Pancreas (tissue), 10 donors: ENCODE measurements at regions not wholly inside any gene's neighbourhood (a gene's known extent, or its start where the extent isn't known, plus 50 kb on each side); places are given as distances from the start of the nearest gene placed in this dataset.
A peak's percentile ranks its signal among the peaks of the same experiment; 100 is the strongest.

Experiments used
- ATAC-seq, 4 donors: fragments of 200-7000 bp; cut with Tn5 transposase; one replicate each; pipeline versions ENCODE4 v1.8.0 to v1.9.1; 2020; ENCODE audit warnings: mild to moderate bottlenecking in 4 of 4, moderate library complexity in 4 of 4
- DNase-seq, 6 donors: peaks; one replicate each; pipeline ENCODE4 v3.0.0-alpha.2; 2020
- FAIRE-seq: peaks from 2 replicates; lab custom pipeline; 2012; peaks lifted over from hg19 to GRCh38; lab: Jason Lieb, UNC
- H3K27ac ChIP-seq, 4 donors: fragments of 200-600 bp; sonication (generic); 1 replicate in 3 of 4; 2 replicates in 1 of 4; pipeline versions ENCODE4 v1.5.0 to v1.8.0; 2020
- H3K27me3 ChIP-seq, 4 donors: fragments of 200-600 bp; one replicate each; pipeline ENCODE4 v1.8.0; 2021
- H3K36me3 ChIP-seq, 3 donors: fragments of 200-600 bp; sonication (generic) in 1 of 3; one replicate each; pipeline versions ENCODE4 v1.5.0 to v1.8.0; 2020 to 2021
- H3K4me1 ChIP-seq, 3 donors: fragments of 200-600 bp; one replicate each; pipeline ENCODE4 v1.8.0; 2021
- H3K4me3 ChIP-seq, 4 donors: fragments of 200-600 bp; sonication (generic) in 2 of 4; one replicate each; pipeline versions ENCODE4 v1.5.0 to v1.8.0; 2020 to 2021
- H3K9me3 ChIP-seq, 4 donors: fragments of 200-600 bp; one replicate each; pipeline ENCODE4 v1.8.0; 2021
- WGBS, 2 donors: extraction: QIAGEN DNeasy Blood & Tissue Kit; methylation state at CpG; one replicate each; pipeline ENCODE4 v1.1.7; 2013; 5-methylcytosine and 5-hydroxymethylcytosine counted together
- intact Hi-C, 3 donors: fragments of 100-400 bp; cut with DNase I; formaldehyde crosslinking; loops; one replicate each; pipeline versions ENCODE4 v1.11.1 to v1.14.2; 2022
- TF ChIP-seq, protein P1 (sequence below), 4 donors: fragments of 200-600 bp; sonication (generic) in 3 of 4; IDR thresholded peaks; one replicate each; pipeline versions ENCODE4 v1.5.0 to v1.8.0; 2021; ENCODE audit warnings: antibody characterized with exemption in 4 of 4
- donor health status: healthy with polysubstance abuse.
- donor health status: DM: no; HTN: no; CAD: no; lungs with moderate emphysema.
- donor health status: DM: no; HTN: no; CAD: no.
- donor health status: control.
- donor health status: control.
- donor health status: Bipolar disorder and iron deficiency.
- donor health status: DM: yes; HTN: yes; CAD: no.
- donor health status: DM: no; HTN: no; CAD: no.
- donor health status: DM: no; HTN: no; CAD: no.
- donor health status: DM: yes; HTN: yes; CAD: no.

DNA sequence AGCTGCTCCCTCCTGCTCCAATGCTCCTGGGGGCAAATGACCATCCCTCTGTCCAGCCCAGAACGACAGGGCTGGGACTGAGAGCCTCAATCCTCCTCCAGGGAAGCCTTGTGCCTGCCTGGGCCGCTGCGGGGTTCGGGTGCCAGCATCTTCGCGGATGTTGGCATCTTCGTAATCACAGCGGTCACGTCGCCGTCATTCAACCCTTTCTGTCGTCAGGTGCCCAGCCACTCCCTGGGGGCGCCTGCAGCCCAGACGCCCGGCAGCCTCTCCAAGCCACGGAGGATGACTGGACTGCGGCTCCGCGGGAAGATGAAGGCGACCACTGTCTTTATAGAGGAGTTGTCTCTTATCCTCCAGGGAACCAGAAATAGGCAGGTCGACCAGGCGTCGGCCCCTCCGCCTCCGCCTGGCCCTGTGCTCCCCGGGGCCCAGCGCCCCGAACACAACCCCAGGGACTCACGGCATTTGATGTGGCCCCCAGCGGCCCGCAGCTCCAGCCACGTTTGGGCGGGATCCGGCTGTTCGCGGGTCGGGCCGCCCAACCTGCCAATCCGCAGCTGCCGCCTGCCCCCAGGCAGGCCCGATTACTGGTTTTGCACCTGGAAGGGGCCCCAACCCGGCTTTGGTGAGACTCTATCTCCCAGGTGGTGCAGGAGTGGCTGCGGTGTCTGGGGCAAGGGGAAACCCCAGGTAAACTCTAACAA lies 113.9 kb downstream of the THNSL2 start:
- TF ChIP-seq, protein P1, sequence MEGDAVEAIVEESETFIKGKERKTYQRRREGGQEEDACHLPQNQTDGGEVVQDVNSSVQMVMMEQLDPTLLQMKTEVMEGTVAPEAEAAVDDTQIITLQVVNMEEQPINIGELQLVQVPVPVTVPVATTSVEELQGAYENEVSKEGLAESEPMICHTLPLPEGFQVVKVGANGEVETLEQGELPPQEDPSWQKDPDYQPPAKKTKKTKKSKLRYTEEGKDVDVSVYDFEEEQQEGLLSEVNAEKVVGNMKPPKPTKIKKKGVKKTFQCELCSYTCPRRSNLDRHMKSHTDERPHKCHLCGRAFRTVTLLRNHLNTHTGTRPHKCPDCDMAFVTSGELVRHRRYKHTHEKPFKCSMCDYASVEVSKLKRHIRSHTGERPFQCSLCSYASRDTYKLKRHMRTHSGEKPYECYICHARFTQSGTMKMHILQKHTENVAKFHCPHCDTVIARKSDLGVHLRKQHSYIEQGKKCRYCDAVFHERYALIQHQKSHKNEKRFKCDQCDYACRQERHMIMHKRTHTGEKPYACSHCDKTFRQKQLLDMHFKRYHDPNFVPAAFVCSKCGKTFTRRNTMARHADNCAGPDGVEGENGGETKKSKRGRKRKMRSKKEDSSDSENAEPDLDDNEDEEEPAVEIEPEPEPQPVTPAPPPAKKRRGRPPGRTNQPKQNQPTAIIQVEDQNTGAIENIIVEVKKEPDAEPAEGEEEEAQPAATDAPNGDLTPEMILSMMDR (IDR thresholded peaks at IDR 0.05), result no peak
- H3K4me1 ChIP-seq, result no peaks in the 10 kb centered on the region
- no peak for FAIRE-seq
- H3K27ac ChIP-seq, result no peak overlapping the region
- H3K4me3 ChIP-seq, result no peak overlapping the region
- no peaks in the 10 kb centered on the region for H3K36me3 ChIP-seq
- intact Hi-C loops, result no loop called here
- no peak for ATAC-seq
- no peak for DNase-seq
- no peaks in the 10 kb centered on the region for H3K9me3 ChIP-seq
- no peaks in the 10 kb centered on the region for H3K27me3 ChIP-seq
- 27 to 29% methylated on average over 43 of the region's 43 CpGs for WGBS, 2 donors

DNA sequence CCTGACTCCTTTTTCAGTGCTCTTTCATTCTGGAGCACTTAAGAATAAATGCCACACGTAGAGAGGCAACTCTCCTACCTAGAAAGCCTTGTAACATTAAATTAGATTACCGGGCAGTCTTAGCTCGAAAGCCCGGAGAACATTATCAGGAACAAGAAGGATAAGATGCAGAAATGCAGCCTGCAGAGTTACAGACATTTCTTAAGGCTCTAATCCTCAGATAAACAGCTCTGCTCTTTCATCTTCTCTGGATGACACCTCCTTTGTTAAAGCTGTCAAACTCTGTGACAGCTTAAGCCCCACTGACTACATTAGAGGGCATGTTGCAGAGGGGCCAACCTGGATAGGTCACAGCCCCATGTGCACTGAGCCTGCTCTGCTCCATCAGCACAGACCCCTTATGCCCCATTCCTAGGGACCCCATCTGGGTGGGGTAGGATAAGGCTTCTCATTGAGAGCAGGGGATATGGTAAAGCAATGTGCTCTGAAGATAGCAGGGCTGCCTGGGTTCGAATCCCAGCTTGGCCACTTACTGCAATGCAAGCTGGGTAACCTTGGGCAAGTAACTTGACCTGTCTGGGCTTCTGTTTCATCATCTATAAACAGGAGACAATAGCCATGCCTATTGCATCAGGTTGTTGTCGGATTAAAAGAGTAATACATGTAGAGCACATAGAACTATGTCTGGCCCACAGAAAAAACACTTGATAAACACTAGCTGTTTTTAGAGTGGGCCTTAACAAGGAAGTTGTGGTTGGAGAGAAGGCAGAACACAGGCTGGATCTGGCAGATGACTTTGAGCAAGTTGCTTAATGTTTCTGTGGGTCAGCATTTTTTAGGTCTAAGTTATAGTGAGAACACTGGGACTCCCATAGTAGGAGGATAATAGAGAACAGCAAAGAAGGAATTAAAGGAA lies 111.4 kb downstream of the THNSL2 start:
- ATAC-seq, result peak in 2 of 4 donors; percentile 60 to 82
- H3K4me3 ChIP-seq, result no peak overlapping the region
- H3K36me3 ChIP-seq, result no peaks in the 10 kb centered on the region
- TF ChIP-seq, protein P1 (IDR thresholded peaks at IDR 0.05), result no peak
- WGBS, 2 donors, result 53 to 61% methylated on average over 6 of the region's 6 CpGs
- no peak overlapping the region for H3K27ac ChIP-seq
- no peak for FAIRE-seq
- H3K4me1 ChIP-seq, result no peaks in the 10 kb centered on the region
- intact Hi-C loops, result no loop called here
- H3K9me3 ChIP-seq, result no peaks in the 10 kb centered on the region
- DNase-seq, result peak in 1 of 6 donors; percentile 29
- H3K27me3 ChIP-seq, result no peaks in the 10 kb centered on the region

DNA sequence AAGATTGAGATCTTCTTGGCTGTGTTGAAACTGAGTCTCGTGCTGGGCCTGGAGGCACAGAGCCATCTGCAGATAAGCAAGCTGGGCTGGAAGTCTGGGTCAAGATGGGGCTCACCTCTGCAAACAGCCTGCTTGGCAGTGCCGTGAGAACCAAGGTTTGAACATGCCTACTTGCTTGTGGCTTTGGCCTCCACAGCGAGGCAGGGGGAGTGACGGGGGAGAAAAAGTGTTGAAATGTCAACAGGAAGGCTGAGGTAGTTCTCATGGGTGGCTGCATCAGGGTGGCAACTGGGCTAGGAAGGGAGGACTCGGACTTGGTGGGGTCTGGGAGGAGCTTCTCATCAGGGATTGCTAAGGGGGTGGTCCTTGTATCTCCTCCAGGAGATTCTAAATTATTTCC lies 99.7 kb downstream of the THNSL2 start:
- intact Hi-C loops, result no loop called here
- no peaks in the 10 kb centered on the region for H3K9me3 ChIP-seq
- no peak for ATAC-seq
- DNase-seq, result no peak
- no peaks in the 10 kb centered on the region for H3K36me3 ChIP-seq
- no peak for FAIRE-seq
- no peak overlapping the region for H3K4me3 ChIP-seq
- WGBS, 2 donors, result 77 to 89% methylated on average over 5 of the region's 5 CpGs
- H3K27me3 ChIP-seq, result no peaks in the 10 kb centered on the region
- peaks cover 0 to 4% (median under 1%) of the 10 kb centered on the region in 3 donors for H3K4me1 ChIP-seq
- TF ChIP-seq, protein P1 (IDR thresholded peaks at IDR 0.05), result no peak
- H3K27ac ChIP-seq, result no peak overlapping the region

DNA sequence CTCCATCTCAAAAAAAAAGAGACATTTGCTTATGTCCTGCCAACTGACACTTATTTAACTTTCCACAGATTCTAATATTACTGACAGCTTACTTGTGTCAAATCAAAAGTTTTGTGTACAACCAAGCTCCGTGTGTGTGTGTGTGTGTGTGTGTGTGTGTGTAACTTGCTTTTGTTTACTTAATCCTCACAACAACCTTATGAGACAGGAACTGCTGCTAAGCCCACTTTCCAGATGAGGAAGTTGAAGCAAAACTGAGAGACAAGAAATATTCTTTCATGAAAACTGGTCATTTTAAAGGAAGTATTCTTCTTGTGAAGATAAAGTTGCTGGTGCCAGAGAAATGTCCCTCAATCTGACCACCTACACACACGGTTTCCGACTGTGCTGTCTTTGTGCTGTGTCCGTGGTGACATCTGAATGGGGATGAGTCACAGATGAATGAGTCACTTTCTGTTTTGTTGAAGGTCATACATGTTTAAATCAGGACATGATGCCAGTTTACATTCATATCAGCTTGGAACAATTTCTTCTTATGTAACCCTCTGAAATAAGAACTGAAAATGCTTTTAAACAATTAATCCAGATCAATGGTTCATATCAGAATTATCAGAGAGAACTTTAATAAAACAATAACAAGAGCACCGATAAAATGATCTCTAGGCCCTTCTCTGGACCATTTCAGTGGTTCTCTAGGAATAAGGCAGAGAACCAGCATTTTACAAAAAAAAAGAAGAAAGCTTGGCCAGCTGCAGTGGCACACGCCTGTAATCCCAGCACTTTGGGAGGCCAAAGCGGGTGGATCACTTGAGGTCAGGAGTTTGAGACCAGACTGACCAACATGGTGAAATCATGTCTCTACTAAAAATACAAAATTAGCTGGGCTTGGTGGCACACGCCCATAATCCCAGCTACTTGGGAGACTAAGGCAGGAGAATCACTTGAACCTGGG lies 95.5 kb downstream of the THNSL2 start:
- Histone ChIP-seq H3K36me3 (no peaks in the 10 kb centered on the region), H3K9me3 (no peaks in the 10 kb centered on the region), H3K27ac (peak overlapping the region in 2 of 4 donors; percentile 37 to 57), H3K4me3 (no peak overlapping the region), H3K4me1 (peaks cover 0 to 4% (median 4%) of the 10 kb centered on the region in 3 donors), H3K27me3 (no peaks in the 10 kb centered on the region)
- intact Hi-C loops, result no loop called here
- DNase-seq (peak in 1 of 6 donors; percentile 20), ATAC-seq (peak in 3 of 4 donors; percentile 69 to 83 (median 82)), FAIRE-seq (no peak)
- TF ChIP-seq, protein P1 (IDR thresholded peaks at IDR 0.05), result no peak
- 33 to 41% methylated on average over 8 of the region's 8 CpGs for WGBS, 2 donors
